Gastroesophageal sphincter (tissue), 3 donors: ENCODE measurements at regions not wholly inside any gene's neighbourhood (a gene's known extent, or its start where the extent isn't known, plus 50 kb on each side); places are given as distances from the start of the nearest gene placed in this dataset.
"Not testable (repeated sequence)": the region's sequence is repeated elsewhere in the genome, so short reads cannot be mapped to it uniquely, and the experiment has no call there.

ENCODE experiments used
- EP300 ChIP-seq: sonication (generic); formaldehyde crosslinking; IDR thresholded peaks from one replicate; pipeline ENCODE4 v1.6.1; 2017; ENCODE audit warnings: antibody characterized with exemption, mild to moderate bottlenecking
- POLR2A ChIP-seq, 2 donors: fragments of 450-650 bp; IDR thresholded peaks; one replicate each; pipeline ENCODE4 v1.6.1; 2017; ENCODE audit warnings: antibody characterized with exemption in 2 of 2, mild to moderate bottlenecking in 2 of 2, moderate library complexity in 1 of 2
- TF ChIP-seq, protein P1 (sequence below), 4 experiments: fragments of 200-600 bp in 2 of 4; fragments of 450-650 bp in 2 of 4; sonication (generic) in 1 of 4; IDR thresholded peaks; one replicate each; pipeline ENCODE4 v1.5.1; 2017 to 2019; ENCODE audit warnings: antibody characterized with exemption in 4 of 4, mild to moderate bottlenecking in 2 of 4, moderate library complexity in 2 of 4

GRCh38 chr3:107470496-107470895, 52.3 kb upstream of the BBX start:
- TF ChIP-seq POLR2A (IDR thresholded peaks at IDR 0.05); EP300: not testable (repeated sequence)
- TF ChIP-seq, protein P1, sequence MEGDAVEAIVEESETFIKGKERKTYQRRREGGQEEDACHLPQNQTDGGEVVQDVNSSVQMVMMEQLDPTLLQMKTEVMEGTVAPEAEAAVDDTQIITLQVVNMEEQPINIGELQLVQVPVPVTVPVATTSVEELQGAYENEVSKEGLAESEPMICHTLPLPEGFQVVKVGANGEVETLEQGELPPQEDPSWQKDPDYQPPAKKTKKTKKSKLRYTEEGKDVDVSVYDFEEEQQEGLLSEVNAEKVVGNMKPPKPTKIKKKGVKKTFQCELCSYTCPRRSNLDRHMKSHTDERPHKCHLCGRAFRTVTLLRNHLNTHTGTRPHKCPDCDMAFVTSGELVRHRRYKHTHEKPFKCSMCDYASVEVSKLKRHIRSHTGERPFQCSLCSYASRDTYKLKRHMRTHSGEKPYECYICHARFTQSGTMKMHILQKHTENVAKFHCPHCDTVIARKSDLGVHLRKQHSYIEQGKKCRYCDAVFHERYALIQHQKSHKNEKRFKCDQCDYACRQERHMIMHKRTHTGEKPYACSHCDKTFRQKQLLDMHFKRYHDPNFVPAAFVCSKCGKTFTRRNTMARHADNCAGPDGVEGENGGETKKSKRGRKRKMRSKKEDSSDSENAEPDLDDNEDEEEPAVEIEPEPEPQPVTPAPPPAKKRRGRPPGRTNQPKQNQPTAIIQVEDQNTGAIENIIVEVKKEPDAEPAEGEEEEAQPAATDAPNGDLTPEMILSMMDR (IDR thresholded peaks at IDR 0.05): not testable (repeated sequence)
